T47D (cell line): ENCODE measurements at regions not wholly inside any gene's neighbourhood (a gene's known extent, or its start where the extent isn't known, plus 50 kb on each side); places are given as distances from the start of the nearest gene placed in this dataset.

Source experiments
- DNase-seq, 2 experiments: peaks; one replicate each; pipeline versions ENCODE4 v3.0.0 to v3.0.0-alpha.2; 2011 to 2012; ENCODE audit warnings: low read depth in 1 of 2, low spot score in 1 of 2
- JUND ChIP-seq: IDR thresholded peaks from 2 replicates; pipeline ENCODE4 v1.6.1; 2012; ENCODE audit warnings: low read depth
- in situ Hi-C: cut with HindIII; loops from 2 replicates; pipeline ENCODE4 v1.10.0; 2016; ENCODE audit warnings: low sequenced_read_pairs, low pct_unique_long_range_greater_than_20kb

DNA sequence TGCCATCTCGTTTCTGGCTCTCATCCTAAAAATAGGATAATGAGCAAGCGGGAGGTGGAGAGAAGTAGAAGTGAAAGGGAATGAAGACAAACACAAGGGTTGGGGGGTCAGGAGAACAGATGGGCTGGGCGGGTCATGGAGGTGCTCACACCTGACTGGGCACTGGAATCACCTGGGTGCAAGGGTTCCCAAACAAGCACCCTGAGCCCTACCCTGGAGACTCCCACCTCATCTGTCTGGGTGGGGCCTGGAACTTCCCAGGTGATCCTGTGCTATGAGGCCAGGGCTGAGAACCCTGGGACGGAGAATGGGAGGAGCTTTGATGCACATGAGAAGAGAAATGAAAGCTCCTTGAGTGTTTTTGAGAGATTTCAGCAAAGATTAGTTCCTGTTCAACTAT lies 223.6 kb downstream of the ANKRD60 start:
- no peak for TF ChIP-seq JUND
- no peak for DNase-seq
- in situ Hi-C loops: no loop called here

DNA sequence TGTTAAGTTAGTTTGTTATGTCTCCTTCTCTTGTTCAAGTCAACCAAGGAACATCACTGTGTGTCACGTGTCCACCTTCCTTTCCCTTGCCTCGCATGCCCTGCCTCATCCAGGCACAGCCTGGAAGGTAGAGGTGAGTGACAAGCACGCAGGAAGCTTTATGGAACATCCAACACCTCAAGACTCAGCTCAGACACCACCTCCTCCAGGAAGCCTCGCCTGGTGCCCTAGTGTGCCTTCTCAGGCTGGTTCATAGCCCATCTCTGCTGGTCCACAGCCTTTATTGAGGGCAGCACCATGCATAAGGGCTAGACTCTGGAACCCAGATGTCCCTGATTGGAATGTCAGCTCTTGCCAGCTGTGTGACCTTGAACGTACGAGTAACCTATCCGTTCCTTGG lies 224.3 kb downstream of the ANKRD60 start:
- in situ Hi-C loops: no loop called here
- no peak for TF ChIP-seq JUND
- no peak for DNase-seq

DNA sequence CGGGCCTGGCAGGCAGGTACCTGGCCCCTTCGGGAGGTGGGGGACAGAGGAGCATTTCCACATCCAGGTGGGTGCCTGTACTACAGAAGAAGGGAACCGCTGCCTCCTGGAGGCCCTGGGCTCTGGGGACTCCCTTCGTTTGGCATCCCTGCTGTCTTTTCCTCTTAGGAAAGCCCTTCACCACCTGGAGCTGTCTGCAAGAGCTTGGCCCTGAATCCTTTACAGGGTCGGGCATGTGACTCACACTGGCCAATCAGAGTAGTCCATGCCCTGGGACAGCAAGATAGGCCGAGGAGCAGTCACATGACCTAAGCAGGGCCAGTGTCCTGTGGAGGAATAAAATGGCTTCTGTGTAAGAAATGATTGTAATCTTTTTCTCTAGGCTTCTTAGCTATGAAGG lies 224.9 kb downstream of the ANKRD60 start:
- no peak for DNase-seq
- no peak for TF ChIP-seq JUND
- in situ Hi-C loops: no loop called here

DNA sequence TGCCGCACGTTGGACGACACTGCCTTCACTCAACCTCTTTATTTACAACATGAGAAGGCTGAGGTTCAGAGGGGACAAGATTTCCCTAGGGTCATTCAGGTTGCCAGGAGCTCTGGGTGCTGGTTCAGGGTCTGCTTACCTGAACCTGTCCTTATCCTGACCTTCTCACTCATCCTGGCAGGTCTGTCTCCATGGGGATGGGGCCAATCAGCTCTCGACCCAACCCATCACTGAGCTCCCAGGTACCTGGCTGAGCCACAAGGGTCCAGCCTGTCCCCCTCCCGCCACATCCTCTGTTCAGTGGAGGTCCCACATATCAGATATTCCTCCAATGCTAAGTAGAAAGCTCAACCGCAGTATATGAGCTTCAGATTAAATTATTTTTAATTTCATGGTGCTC lies 225.6 kb downstream of the ANKRD60 start:
- TF ChIP-seq JUND: no peak
- in situ Hi-C loops: no loop called here
- DNase-seq: no peak

DNA sequence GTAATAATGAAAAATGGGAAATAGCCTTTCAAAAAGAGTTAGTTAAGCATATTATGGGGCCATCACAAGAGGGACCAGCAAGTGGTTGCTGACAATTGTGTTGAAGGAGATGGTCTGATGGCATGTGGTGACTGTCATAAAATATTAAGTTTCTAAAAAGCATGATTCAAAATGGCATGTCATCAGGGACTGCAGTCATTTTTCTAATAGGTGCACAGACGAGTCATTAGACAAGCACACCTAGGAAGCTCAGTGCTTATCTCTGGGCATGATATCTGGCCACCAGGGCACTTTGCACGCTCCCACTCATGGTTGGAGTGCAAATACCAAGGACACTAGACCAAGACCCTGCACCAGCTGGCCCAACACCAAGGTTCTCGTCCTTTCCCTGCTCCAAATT lies 226.5 kb downstream of the ANKRD60 start:
- in situ Hi-C loops: no loop called here
- TF ChIP-seq JUND: no peak
- no peak for DNase-seq

DNA sequence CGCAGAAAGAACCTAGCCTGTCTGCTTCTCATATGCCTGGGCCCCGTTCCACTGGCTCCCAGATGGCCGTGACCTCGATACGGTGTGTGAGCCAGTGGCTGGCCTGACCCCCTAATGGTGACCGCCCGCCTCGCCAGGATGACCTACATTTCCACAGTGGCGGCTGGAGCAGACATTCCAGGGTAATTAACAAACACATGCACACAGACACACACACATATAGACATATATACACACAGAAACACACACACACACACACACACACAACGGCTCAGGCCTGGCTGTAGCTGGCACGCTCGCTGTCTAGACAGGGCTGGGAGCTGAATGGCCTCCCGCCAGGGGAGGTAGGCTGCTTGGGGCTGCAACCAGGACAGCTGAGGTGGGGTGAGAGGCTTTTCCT lies 227.1 kb downstream of the ANKRD60 start:
- DNase-seq: no peak
- in situ Hi-C loops: no loop called here
- no peak for TF ChIP-seq JUND

DNA sequence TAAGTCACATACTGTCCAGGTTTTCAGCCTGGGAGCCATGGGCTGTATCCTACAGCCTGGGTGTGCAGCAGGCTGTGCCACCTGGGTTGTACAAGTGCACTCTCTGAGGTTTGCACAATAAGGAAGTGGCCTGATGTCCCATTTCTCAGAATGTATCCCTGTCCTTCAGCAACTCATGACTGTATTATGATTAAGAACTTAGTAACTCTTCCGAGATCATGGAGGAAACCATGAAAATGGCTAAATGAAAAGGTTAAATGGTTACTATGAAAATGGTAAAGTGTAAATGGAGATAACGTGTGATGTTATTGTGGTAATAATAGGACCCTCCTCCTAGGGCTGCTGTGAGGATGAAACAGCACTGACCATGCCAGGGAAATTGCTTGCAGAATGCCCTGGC lies 227.6 kb downstream of the ANKRD60 start:
- in situ Hi-C loops: no loop called here
- no peak for DNase-seq

DNA sequence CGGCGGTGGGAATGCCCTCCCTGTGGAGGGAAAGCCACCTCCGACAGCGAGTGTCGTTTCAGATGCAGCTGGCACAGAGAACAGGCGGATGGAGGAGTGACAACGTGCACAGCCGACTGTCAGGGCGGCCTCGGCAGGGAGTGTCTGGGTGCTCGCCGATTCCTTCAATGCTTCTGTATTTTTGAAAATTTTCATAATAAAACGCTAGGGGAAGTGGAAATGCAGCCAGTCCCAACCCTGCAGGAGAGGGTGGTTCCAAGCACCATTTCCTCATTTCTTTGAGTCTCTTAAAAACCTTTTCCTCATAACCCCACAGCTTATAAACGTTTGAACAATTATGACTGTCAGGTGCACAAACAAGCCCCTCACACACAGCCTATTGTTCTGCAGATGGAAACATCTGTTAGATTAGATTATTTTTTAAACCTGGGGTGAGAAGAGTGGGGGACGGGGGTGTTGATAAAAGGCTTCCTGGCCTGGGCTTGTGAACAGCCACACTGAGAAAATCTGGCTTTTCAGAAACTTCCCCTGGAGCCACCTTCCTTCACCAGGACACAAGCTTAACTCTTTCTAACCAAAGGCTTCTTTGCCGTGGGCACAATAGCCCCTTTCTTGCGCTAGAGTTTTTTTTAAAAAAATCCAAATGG lies 228.9 kb downstream of the ANKRD60 start:
- no peak for TF ChIP-seq JUND
- no peak for DNase-seq
- in situ Hi-C loops: no loop called here

More for the DNA sequence above, 227.6 kb downstream of the ANKRD60 start:
- no peak for TF ChIP-seq JUND

DNA sequence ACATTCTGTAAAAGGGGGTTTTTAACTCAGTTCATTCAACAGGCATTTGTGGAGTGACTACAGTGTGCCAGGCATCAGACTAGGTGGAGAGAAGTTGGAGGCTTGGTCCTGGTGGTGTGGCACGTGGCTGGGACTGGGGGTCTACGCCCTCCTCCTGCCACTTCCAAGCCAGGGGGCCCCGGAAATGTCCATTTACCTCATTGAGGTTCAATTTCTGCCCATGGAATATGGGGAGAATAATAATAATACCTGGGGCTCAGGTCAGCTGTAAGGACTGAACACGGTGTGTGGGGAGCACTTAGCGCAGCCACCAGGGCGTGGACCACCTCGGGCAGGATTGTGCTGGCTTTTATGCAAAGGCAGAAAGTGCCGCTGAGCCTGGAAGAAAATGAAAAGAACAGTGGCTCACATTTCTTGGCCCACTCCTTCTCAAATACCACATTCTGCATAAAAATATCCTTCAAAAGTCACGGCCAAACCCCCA lies 229.4 kb downstream of the ANKRD60 start:
- TF ChIP-seq JUND: no peak
- in situ Hi-C loops: no loop called here
- DNase-seq: no peak

DNA sequence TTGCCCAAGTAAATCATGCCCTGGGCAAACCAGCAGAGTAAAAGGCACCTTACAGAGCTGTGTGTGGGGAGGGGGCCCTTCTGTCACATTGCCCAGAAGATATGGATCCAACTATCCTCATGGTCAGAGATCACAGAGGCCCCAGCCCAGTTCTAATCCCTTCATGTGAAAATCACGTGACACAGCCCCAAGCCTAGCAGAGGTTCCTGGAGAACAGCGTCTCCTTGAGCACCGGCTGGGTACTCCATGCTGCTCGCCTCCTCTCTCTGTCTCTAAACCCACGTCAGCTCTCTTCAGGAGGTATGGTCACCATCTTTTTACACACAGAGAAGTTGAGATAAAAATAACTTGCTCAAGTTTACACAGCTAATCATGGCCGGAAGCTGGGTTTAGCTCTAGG lies 230.2 kb downstream of the ANKRD60 start:
- no peak for TF ChIP-seq JUND
- in situ Hi-C loops: no loop called here
- DNase-seq: no peak

DNA sequence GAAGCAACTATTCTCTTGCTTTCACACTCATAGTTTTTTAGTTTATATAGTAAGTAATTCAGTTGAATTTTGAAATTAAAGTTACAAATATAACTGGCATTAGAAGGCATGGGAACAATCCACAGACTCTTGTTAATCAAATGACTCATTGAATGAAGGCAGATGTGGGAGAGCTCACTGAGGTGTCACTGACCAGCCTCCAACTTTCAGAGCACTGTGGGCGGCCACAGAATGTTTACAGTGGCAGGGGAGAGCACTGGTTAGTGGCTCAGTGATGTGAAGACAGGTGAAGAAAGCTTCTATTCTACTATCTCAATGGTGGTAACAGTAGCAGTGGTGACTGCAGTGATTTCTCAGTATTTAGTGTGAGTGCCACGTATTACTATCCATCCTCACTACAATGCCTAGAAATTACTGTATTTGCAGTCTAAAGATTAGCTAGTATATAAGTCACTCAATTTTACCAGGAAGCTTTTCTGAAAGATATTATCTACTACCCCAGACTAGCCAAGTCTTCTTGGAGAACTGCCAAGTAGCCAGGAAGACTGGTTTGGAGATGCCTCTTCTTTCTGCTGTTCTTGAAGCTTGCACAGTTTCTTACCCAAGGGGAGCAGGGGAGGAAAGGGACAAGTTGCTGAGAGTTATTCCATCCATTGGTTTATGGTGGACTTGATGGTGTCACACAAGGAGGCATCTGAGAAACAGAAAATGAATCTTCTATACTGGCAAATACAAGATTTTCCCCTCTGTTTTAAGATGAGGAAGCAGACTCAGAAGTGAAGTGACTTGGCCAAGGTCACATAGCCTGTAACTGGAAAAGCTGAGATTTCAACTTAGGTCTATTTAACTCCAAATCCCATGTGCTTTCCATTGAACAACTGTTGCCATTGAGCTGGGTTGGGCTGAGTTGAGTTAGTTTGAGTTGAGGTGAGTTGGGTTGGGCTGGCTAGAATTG lies 231.2 kb downstream of the ANKRD60 start:
- DNase-seq: peak; percentile 50 to 91
- TF ChIP-seq JUND: no peak
- in situ Hi-C loops: no loop called here

DNA sequence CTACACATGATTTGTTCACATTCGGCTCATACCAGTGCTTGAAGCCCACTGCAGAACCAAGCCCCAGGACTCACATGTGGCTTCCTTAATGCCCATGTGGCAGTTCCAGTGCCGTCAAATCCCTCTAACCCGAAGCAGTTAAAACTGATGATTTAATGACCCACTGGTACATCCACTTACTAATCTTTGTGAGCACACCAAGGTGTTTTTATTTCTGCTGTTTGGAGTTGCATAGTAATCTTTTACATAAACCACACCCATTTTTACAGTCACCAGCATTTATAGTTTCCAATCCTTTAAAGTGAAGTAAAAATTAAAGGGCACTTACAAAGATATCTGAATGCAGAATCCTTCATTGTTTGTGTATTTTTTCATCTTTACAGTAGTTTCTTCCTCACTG lies 232.0 kb downstream of the ANKRD60 start:
- no peak for TF ChIP-seq JUND
- in situ Hi-C loops: no loop called here
- DNase-seq: no peak

DNA sequence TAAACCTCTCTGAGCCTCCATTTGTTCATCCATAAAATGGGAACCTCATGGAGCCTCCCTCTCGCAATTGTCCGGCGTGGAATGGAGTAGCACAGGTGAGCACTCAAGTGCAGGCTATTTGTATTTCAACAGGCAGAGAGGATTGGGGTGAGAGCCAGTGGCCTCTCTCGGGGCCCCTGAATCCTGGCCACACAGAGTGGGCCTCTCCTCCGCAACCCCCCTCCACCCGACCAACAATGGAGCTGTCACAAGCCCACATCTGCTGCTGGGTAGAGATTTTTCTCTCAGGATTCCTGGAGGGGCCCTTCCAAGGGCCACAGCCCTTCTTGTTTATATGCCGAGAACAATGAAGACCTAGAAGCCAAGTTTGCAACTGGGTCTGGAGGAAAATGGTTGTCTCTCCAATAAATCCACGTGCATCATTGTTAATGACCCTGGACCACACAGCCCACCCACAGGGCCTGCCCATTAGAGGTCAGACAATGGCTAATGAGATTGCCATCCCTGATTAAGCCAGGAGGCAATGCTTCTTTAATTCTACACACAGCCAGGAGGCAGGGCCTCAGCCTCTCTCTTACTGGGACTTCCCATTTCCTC lies 233.0 kb downstream of the ANKRD60 start:
- in situ Hi-C loops: no loop called here
- TF ChIP-seq JUND: no peak

More for the DNA sequence above, 233.0 kb downstream of the ANKRD60 start:
- DNase-seq: no peak
